ENCODE measurements at regions not wholly inside any gene's neighbourhood (a gene's known extent, or its start where the extent isn't known, plus 50 kb on each side); places are given as distances from the start of the nearest gene placed in this dataset.

- TF ChIP-seq, protein P1, sequence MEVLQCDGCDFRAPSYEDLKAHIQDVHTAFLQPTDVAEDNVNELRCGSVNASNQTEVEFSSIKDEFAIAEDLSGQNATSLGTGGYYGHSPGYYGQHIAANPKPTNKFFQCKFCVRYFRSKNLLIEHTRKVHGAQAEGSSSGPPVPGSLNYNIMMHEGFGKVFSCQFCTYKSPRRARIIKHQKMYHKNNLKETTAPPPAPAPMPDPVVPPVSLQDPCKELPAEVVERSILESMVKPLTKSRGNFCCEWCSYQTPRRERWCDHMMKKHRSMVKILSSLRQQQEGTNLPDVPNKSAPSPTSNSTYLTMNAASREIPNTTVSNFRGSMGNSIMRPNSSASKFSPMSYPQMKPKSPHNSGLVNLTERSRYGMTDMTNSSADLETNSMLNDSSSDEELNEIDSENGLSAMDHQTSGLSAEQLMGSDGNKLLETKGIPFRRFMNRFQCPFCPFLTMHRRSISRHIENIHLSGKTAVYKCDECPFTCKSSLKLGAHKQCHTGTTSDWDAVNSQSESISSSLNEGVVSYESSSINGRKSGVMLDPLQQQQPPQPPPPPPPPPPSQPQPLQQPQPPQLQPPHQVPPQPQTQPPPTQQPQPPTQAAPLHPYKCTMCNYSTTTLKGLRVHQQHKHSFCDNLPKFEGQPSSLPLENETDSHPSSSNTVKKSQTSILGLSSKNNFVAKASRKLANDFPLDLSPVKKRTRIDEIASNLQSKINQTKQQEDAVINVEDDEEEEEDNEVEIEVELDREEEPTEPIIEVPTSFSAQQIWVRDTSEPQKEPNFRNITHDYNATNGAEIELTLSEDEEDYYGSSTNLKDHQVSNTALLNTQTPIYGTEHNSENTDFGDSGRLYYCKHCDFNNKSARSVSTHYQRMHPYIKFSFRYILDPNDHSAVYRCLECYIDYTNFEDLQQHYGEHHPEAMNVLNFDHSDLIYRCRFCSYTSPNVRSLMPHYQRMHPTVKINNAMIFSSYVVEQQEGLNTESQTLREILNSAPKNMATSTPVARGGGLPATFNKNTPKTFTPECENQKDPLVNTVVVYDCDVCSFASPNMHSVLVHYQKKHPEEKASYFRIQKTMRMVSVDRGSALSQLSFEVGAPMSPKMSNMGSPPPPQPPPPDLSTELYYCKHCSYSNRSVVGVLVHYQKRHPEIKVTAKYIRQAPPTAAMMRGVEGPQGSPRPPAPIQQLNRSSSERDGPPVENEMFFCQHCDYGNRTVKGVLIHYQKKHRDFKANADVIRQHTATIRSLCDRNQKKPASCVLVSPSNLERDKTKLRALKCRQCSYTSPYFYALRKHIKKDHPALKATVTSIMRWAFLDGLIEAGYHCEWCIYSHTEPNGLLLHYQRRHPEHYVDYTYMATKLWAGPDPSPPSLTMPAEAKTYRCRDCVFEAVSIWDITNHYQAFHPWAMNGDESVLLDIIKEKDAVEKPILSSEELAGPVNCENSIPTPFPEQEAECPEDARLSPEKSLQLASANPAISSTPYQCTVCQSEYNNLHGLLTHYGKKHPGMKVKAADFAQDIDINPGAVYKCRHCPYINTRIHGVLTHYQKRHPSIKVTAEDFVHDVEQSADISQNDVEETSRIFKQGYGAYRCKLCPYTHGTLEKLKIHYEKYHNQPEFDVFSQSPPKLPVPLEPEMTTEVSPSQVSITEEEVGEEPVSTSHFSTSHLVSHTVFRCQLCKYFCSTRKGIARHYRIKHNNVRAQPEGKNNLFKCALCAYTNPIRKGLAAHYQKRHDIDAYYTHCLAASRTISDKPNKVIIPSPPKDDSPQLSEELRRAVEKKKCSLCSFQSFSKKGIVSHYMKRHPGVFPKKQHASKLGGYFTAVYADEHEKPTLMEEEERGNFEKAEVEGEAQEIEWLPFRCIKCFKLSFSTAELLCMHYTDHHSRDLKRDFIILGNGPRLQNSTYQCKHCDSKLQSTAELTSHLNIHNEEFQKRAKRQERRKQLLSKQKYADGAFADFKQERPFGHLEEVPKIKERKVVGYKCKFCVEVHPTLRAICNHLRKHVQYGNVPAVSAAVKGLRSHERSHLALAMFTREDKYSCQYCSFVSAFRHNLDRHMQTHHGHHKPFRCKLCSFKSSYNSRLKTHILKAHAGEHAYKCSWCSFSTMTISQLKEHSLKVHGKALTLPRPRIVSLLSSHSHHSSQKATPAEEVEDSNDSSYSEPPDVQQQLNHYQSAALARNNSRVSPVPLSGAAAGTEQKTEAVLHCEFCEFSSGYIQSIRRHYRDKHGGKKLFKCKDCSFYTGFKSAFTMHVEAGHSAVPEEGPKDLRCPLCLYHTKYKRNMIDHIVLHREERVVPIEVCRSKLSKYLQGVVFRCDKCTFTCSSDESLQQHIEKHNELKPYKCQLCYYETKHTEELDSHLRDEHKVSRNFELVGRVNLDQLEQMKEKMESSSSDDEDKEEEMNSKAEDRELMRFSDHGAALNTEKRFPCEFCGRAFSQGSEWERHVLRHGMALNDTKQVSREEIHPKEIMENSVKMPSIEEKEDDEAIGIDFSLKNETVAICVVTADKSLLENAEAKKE (CRISPR knock-in tag; IDR thresholded peaks at IDR 0.05) = no peak
- no peak for TF ChIP-seq POLR2AphosphoS5 (IDR thresholded peaks at IDR 0.05; ENCODE audit: low read depth)
- TF ChIP-seq ZNF114 (CRISPR knock-in tag; IDR thresholded peaks at IDR 0.05) = no peak
- TF ChIP-seq JUNB (IDR thresholded peaks at IDR 0.05; ENCODE audit: unreplicated experiment) = no peak
- no peak for TF ChIP-seq STAT1 (IDR thresholded peaks at IDR 0.05; ENCODE audit: unreplicated experiment)
- TF ChIP-seq NANOG (IDR thresholded peaks at IDR 0.05; ENCODE audit: borderline replicate concordance) = no peak
These were observed 303.1 kb upstream of the IRX4 start (continued) for GRCh38 chr5:2185646-2186471.

DNA sequence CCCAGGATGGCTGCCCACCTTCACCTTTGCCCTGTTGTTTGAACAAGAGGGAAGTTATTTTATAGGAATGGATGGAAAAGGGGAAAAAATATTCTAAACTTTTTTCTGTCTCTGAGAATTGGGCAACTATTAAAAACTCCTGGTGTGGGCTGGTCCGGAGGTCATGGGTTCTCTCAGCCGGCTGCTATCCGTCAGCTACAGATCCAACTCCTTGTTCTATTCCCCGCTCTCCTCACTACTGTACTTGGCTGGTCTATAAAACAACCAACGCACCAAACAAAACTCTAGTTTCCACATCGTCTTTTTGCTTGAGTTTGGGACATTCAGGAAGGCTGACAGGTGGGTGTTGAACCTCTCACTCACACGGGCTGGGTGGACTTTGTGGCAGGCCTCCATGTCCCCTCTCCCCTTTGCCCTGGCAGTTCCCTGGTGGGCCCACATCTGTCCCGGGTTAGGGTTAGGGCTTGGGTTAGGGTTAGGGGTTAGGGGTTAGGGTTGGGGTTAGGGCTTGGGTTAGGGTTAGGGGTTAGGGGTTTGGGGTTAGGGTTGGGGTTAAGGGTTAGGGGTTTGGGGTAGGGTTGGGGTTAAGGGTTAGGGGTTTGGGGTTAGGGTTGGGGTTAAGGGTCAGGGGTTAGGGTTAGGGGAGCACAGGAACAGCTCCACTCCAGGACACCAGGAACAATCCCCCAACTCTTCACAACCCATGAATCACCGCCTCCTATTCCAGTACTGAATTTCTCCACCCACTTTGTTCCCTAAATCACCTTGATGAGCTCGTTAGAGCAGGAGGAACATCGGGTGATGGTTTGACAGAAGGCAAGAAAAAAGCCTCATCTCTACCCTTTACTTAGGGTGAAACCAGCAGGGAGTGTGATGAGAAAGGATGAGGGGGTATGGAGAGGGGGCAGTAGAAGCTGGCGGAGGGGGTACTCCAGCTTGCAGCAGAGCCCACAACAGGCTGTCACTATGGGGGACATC lies 302.1 kb upstream of the IRX4 start:
- TF ChIP-seq EZH2 (IDR thresholded peaks at IDR 0.05; ENCODE audit: low read depth, unreplicated experiment) (no peak), POLR2AphosphoS5 (IDR thresholded peaks at IDR 0.05; ENCODE audit: low read depth) (no peak), NANOG (IDR thresholded peaks at IDR 0.05; ENCODE audit: borderline replicate concordance) (no peak), ZNF114 (CRISPR knock-in tag; IDR thresholded peaks at IDR 0.05) (no peak), ZNF331 (CRISPR knock-in tag; IDR thresholded peaks at IDR 0.05; ENCODE audit: low read depth) (no peak), JUNB (IDR thresholded peaks at IDR 0.05; ENCODE audit: unreplicated experiment) (no peak)
- TF ChIP-seq, protein P2, sequence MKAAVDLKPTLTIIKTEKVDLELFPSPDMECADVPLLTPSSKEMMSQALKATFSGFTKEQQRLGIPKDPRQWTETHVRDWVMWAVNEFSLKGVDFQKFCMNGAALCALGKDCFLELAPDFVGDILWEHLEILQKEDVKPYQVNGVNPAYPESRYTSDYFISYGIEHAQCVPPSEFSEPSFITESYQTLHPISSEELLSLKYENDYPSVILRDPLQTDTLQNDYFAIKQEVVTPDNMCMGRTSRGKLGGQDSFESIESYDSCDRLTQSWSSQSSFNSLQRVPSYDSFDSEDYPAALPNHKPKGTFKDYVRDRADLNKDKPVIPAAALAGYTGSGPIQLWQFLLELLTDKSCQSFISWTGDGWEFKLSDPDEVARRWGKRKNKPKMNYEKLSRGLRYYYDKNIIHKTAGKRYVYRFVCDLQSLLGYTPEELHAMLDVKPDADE (IDR thresholded peaks at IDR 0.05) = no peak
- TF ChIP-seq, protein P3, sequence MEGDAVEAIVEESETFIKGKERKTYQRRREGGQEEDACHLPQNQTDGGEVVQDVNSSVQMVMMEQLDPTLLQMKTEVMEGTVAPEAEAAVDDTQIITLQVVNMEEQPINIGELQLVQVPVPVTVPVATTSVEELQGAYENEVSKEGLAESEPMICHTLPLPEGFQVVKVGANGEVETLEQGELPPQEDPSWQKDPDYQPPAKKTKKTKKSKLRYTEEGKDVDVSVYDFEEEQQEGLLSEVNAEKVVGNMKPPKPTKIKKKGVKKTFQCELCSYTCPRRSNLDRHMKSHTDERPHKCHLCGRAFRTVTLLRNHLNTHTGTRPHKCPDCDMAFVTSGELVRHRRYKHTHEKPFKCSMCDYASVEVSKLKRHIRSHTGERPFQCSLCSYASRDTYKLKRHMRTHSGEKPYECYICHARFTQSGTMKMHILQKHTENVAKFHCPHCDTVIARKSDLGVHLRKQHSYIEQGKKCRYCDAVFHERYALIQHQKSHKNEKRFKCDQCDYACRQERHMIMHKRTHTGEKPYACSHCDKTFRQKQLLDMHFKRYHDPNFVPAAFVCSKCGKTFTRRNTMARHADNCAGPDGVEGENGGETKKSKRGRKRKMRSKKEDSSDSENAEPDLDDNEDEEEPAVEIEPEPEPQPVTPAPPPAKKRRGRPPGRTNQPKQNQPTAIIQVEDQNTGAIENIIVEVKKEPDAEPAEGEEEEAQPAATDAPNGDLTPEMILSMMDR (conservative IDR thresholded peaks at IDR 0.05; ENCODE audit: low read depth in 2 of 2) = no peak
- Mint-ChIP-seq H3K27ac (no peak overlapping the region), H3K9me3 (no peaks in the 10 kb centered on the region), H3K4me1 (no peaks in the 10 kb centered on the region; the same call in 2 of the 3 replicates), H3K36me3 (ENCODE audit: low read depth) (no peaks in the 10 kb centered on the region), H3K27me3 (ENCODE audit: insufficient read depth, low read depth, poor library complexity) (peaks cover 2% of the 10 kb centered on the region), H3K4me3 (no peak overlapping the region)
- Histone ChIP-seq H3K27ac (ENCODE audit: low read depth) (no peak overlapping the region), H3K9me2 (ENCODE audit: insufficient read depth) (no peaks in the 10 kb centered on the region), H3K4me3 (no peak overlapping the region), H3K4me1 (ENCODE audit: insufficient read depth) (no peaks in the 10 kb centered on the region), H3K36me3 (ENCODE audit: insufficient read depth) (no peaks in the 10 kb centered on the region), H3K79me2 (replicated peaks; ENCODE audit: insufficient read depth) (no peaks in the 10 kb centered on the region), H3K4me2 (no peak overlapping the region), H2AFZ (no peak overlapping the region), H3K27me3 (ENCODE audit: insufficient read depth) (no peaks in the 10 kb centered on the region), H4K20me1 (replicated peaks; ENCODE audit: insufficient read depth) (no peaks in the 10 kb centered on the region), H3F3A (replicated peaks; ENCODE audit: low read depth) (no peaks in the 10 kb centered on the region)
- DNase-seq (ENCODE audit: low spot score) (no peak), ATAC-seq (no peak)

Measured in GM23338 (cell line).